Ovary (tissue), 7 donors: ENCODE measurements at regions not wholly inside any gene's neighbourhood (a gene's known extent, or its start where the extent isn't known, plus 50 kb on each side); places are given as distances from the start of the nearest gene placed in this dataset.

ENCODE experiments used
- DNase-seq, 5 donors: peaks; one replicate each; pipeline ENCODE4 v3.0.0-alpha.2; 2019 to 2020
- H3K27ac ChIP-seq, 2 donors: fragments of 200-600 bp; one replicate each; pipeline versions ENCODE4 v1.5.1 to v1.8.0; 2019 to 2022
- H3K27me3 ChIP-seq: fragments of 200-600 bp; one replicate; pipeline ENCODE4 v1.8.0; 2022
- H3K36me3 ChIP-seq: fragments of 200-600 bp; sonication (generic); one replicate; pipeline ENCODE4 v1.5.1; 2019
- H3K4me1 ChIP-seq: one replicate; pipeline ENCODE4 v1.8.1; 2013; ENCODE audit warnings: mild to moderate bottlenecking, moderate library complexity; ENCODE audit not compliant: insufficient read depth
- H3K4me3 ChIP-seq: fragments of 200-600 bp; sonication (generic); one replicate; pipeline ENCODE4 v1.5.1; 2017
- H3K9me3 ChIP-seq, 2 donors: fragments of 200-600 bp in 1 of 2; sonication (generic) in 1 of 2; one replicate each; pipeline versions ENCODE4 v1.5.1 to v1.8.1; 2013 to 2019; ENCODE audit warnings: mild to moderate bottlenecking in 1 of 2, moderate library complexity in 1 of 2
- CTCF ChIP-seq, 3 donors: fragments of 450-650 bp in 2 of 3; fragments of 200-600 bp in 1 of 3; IDR thresholded peaks; one replicate each; pipeline versions ENCODE4 v1.5.1 to v1.8.0; 2016 to 2022; ENCODE audit warnings: antibody characterized with exemption in 3 of 3, mild to moderate bottlenecking in 1 of 3
- EP300 ChIP-seq: sonication (generic); formaldehyde crosslinking; IDR thresholded peaks from one replicate; pipeline ENCODE4 v1.6.1; 2017; ENCODE audit warnings: antibody characterized with exemption
- POLR2A ChIP-seq: fragments of 450-650 bp; IDR thresholded peaks from one replicate; pipeline ENCODE4 v1.6.1; 2017; ENCODE audit warnings: antibody characterized with exemption, mild to moderate bottlenecking, moderate library complexity
- WGBS, 3 donors: extraction: QIAGEN DNeasy Blood & Tissue Kit in 1 of 3; methylation state at CpG; one replicate each; pipeline versions ENCODE4 v1.1.5 to v1.1.7; 2013 to 2017; 5-methylcytosine and 5-hydroxymethylcytosine counted together
- intact Hi-C, 4 donors: fragments of 100-400 bp; cut with DNase I; formaldehyde crosslinking; loops; one replicate each; pipeline versions ENCODE4 v1.11.0 to v1.15.1; 2022 to 2023
- donor health status: DM: no; HTN: no; CAD: no; lungs with moderate emphysema.
- donor health status: DM: no; HTN: no; CAD: no.
- donor health status: Bipolar disorder and iron deficiency.
- donor health status: DM: no; HTN: no; CAD: no.
- donor health status: DM: yes; HTN: yes; CAD: no.

- DNase-seq = no peak
- H3K27ac ChIP-seq = peak overlapping the region in 1 of 2 donors; percentile 99
- 66 to 86% (median 83%) methylated on average over 6 of the region's 6 CpGs for WGBS, 3 donors
- H3K27me3 ChIP-seq = no peaks in the 10 kb centered on the region
- peaks cover 11% of the 10 kb centered on the region for H3K4me1 ChIP-seq
- H3K4me3 ChIP-seq = no peak overlapping the region
- no peaks in the 10 kb centered on the region for H3K36me3 ChIP-seq
- TF ChIP-seq POLR2A = no peak
- TF ChIP-seq EP300 = no peak
- TF ChIP-seq CTCF (IDR thresholded peaks at IDR 0.05) = no peak
- H3K9me3 ChIP-seq = no peaks in the 10 kb centered on the region
- intact Hi-C loops = loop anchor here in 3 of 4 donors (10.0 kb wide), 4 partner anchors 89 to 209 kb away; no protein-coding TSS in a partner anchor
Observed at GRCh38 chr10:29733323-29733722, 98.6 kb upstream of the SVIL start.

GRCh38 chr10:29732918-29733317 lies 98.1 kb upstream of the SVIL start:
- 77 to 81% (median 80%) methylated on average over 2 of the region's 2 CpGs for WGBS, 3 donors
- Histone ChIP-seq H3K27ac (peak overlapping the region in 1 of 2 donors; percentile 12), H3K27me3 (no peaks in the 10 kb centered on the region), H3K4me1 (peaks cover 11% of the 10 kb centered on the region), H3K4me3 (no peak overlapping the region), H3K36me3 (no peaks in the 10 kb centered on the region), H3K9me3 (no peaks in the 10 kb centered on the region)
- intact Hi-C loops = loop anchor here in 3 of 4 donors (10.0 kb wide), 4 partner anchors 88 to 208 kb away; no protein-coding TSS in a partner anchor
- TF ChIP-seq POLR2A (no peak), CTCF (IDR thresholded peaks at IDR 0.05) (no peak), EP300 (no peak)
- DNase-seq = no peak

DNA sequence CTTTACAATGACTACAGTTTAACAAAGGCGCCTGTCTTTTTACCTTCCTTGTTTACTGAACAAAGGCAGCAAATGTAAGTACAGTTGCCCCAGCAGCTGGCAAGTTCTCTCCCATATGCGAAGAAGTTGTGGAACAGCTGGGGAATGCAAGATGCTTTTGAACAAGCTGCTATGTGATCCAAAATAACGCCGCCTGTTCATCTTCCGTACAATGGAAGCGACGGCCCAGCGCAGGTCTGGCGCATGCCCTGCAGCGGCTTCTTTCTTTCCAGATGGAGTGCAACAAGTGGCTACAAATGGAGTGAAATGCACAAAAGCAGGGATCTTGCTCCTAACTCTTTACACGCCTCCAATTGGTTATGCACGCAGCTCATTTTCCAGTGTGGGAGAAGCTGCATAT lies 97.0 kb upstream of the SVIL start:
- intact Hi-C loops = loop anchor here in 3 of 4 donors (10.0 kb wide), 4 partner anchors 87 to 207 kb away; no protein-coding TSS in a partner anchor
- Histone ChIP-seq H3K27ac (no peak overlapping the region), H3K4me1 (peaks cover 13% of the 10 kb centered on the region), H3K36me3 (no peaks in the 10 kb centered on the region), H3K27me3 (no peaks in the 10 kb centered on the region), H3K4me3 (no peak overlapping the region), H3K9me3 (no peaks in the 10 kb centered on the region)
- DNase-seq = no peak
- 23 to 45% (median 26%) methylated on average over 12 of the region's 12 CpGs for WGBS, 3 donors
- TF ChIP-seq CTCF (IDR thresholded peaks at IDR 0.05) = no peak
- TF ChIP-seq POLR2A = no peak
- TF ChIP-seq EP300 = no peak

DNA sequence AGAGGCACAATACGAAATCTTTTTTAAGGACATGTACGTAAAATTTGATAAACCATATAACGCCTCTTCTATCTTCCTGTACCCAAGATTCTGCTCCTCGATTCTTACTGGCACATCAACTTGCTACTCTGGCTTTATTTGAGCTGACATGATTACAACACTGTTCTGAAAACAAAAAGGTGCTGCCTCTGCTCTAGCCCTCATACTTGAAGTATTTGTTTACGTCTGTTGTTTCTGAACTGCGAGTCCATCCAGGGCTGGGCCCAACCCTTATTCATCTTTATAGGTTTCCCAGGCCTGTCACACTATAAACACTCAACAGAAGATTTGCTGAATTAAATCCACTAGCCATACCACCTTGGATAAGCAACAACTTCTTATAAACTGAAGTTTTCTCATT lies 96.2 kb upstream of the SVIL start:
- Histone ChIP-seq H3K4me1 (peaks cover 16% of the 10 kb centered on the region), H3K4me3 (no peak overlapping the region), H3K36me3 (no peaks in the 10 kb centered on the region), H3K9me3 (no peaks in the 10 kb centered on the region), H3K27ac (no peak overlapping the region), H3K27me3 (no peaks in the 10 kb centered on the region)
- no peak for TF ChIP-seq POLR2A
- TF ChIP-seq EP300 = no peak
- TF ChIP-seq CTCF (IDR thresholded peaks at IDR 0.05) = no peak
- intact Hi-C loops = loop anchor here in 3 of 4 donors (10.0 kb wide), 4 partner anchors 86 to 206 kb away; no protein-coding TSS in a partner anchor
- no peak for DNase-seq
- 54 to 70% (median 66%) methylated on average over 6 of the region's 6 CpGs for WGBS, 3 donors
